ENCODE measurements at regions not wholly inside any gene's neighbourhood (a gene's known extent, or its start where the extent isn't known, plus 50 kb on each side); places are given as distances from the start of the nearest gene placed in this dataset.

DNA sequence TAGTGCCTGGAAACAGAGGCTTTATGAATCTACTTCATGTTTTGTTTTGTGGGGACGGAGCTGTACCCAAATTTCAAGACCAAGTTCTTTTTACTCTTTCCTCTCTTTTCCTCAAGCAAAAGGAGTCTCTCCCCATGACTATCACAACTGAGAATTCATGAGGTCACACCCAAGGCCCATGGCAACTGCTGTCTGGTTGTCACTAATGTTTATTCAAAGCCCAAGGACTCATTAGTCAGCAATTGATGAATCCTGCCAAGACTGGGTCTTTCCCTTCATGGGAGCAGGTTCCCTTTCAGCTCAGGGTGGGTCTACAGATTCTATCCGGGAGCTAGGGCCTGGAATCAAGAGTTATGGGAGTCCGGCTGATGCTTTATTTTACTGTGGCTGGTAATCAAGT, 441.5 kb upstream of the PCDH20 start:
- TF ChIP-seq, protein P1, sequence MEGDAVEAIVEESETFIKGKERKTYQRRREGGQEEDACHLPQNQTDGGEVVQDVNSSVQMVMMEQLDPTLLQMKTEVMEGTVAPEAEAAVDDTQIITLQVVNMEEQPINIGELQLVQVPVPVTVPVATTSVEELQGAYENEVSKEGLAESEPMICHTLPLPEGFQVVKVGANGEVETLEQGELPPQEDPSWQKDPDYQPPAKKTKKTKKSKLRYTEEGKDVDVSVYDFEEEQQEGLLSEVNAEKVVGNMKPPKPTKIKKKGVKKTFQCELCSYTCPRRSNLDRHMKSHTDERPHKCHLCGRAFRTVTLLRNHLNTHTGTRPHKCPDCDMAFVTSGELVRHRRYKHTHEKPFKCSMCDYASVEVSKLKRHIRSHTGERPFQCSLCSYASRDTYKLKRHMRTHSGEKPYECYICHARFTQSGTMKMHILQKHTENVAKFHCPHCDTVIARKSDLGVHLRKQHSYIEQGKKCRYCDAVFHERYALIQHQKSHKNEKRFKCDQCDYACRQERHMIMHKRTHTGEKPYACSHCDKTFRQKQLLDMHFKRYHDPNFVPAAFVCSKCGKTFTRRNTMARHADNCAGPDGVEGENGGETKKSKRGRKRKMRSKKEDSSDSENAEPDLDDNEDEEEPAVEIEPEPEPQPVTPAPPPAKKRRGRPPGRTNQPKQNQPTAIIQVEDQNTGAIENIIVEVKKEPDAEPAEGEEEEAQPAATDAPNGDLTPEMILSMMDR (conservative IDR thresholded peaks at IDR 0.05): no peak
- no peak for TF ChIP-seq ZFX (IDR thresholded peaks at IDR 0.05)
- H3K27ac ChIP-seq: no peak overlapping the region

DNA sequence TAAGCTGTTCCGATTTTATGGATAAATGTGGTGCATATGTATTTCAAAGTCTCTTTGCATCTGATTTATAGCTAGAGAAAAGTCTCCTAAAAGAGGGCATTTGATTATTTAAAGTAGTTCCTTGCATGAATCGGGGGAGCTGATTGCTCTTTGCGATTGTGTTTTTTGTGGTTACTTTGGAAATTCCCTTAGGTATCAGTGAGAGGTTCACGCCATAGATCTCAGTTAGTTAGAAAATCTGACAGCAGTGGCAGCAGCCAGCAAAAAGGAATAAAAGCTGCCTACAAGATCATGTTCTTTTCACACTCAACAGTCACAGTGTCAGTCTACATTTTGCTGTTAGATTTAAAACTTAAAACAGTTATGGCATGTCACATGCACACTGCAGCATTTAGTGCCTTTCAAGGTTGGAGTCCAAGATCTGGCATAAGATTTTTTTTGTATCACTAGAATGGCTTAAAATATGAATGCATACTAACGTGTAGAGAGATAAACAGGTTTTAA, 436.5 kb upstream of the PCDH20 start:
- TF ChIP-seq, protein P1 (conservative IDR thresholded peaks at IDR 0.05): no peak
- H3K27ac ChIP-seq: no peak overlapping the region

DNA sequence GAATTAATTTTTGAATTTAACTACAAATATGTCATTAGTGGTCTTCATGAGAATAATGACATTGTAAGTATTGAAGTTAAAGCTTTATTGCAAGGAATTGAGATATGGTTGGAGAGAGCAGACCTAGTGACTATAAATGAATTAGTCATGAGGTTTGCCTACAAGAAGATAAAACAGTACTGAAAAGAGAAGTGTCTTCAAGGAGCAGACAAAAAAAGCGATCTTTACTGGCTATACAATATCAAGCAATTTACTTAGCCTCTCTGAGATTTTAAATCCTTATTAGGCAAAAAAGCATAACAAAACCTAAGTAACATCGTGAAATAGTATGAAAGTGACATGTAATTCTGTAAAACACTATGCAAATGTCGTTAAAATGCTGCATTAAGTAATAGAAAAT, 435.1 kb upstream of the PCDH20 start:
- TF ChIP-seq ZFX (IDR thresholded peaks at IDR 0.05): no peak
- TF ChIP-seq, protein P1 (conservative IDR thresholded peaks at IDR 0.05): no peak
- no peak overlapping the region for H3K27ac ChIP-seq

DNA sequence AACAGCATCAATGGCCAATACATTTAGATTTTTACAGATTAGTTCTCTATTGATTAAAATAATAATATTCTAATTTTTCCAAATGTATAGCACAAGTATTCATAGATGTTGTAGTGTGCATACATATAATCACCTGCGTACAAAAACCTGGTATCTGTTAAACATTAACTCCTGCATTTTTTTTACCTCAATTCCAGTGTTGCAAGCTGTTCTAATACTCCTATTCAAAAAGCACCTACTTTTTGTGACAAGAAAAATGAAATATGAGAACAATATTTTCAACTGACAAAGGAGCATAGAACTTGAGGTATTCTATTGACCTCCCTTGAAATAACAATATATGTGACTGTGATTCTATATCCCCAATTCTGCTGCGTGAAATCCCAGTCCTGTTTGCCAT, 422.9 kb upstream of the PCDH20 start:
- H3K27ac ChIP-seq: no peak overlapping the region
- TF ChIP-seq, protein P1 (conservative IDR thresholded peaks at IDR 0.05): no peak
- TF ChIP-seq ZFX (IDR thresholded peaks at IDR 0.05): no peak

GRCh38 chr13:61833228-61833627, 417.6 kb upstream of the PCDH20 start:
- TF ChIP-seq, protein P1 (conservative IDR thresholded peaks at IDR 0.05): no peak
- no peak for TF ChIP-seq ZFX (IDR thresholded peaks at IDR 0.05)
- no peak overlapping the region for H3K27ac ChIP-seq

GRCh38 chr13:61831026-61831425, 415.4 kb upstream of the PCDH20 start:
- TF ChIP-seq, protein P1 (conservative IDR thresholded peaks at IDR 0.05): no peak
- TF ChIP-seq ZFX (IDR thresholded peaks at IDR 0.05): no peak
- H3K27ac ChIP-seq: no peak overlapping the region

GRCh38 chr13:61830475-61830874, 414.8 kb upstream of the PCDH20 start:
- H3K27ac ChIP-seq: no peak overlapping the region

More at GRCh38 chr13:61830475-61830874, 414.8 kb upstream of the PCDH20 start:
- no peak for TF ChIP-seq ZFX (IDR thresholded peaks at IDR 0.05)
- TF ChIP-seq, protein P1 (conservative IDR thresholded peaks at IDR 0.05): no peak

Data from C4-2B (cell line).